AG09309 (cell line): ENCODE measurements at regions not wholly inside any gene's neighbourhood (a gene's known extent, or its start where the extent isn't known, plus 50 kb on each side); places are given as distances from the start of the nearest gene placed in this dataset.
A peak's percentile ranks its signal among the peaks of the same experiment; 100 is the strongest.
"Not testable (repeated sequence)": the region's sequence is repeated elsewhere in the genome, so short reads cannot be mapped to it uniquely, and the experiment has no call there.

ENCODE experiments used
- DNase-seq: peaks from one replicate; pipeline ENCODE4 v3.0.0-alpha.2; 2010; ENCODE audit warnings: low read depth
- H3K4me3 ChIP-seq: 2 replicates; pipeline ENCODE4 v1.5.1; 2011; ENCODE audit warnings: mild to moderate bottlenecking, low read depth, low read length, moderate library complexity; ENCODE audit not compliant: control insufficient read depth
- CTCF ChIP-seq: IDR thresholded peaks from 2 replicates; pipeline ENCODE4 v1.5.1; 2011; ENCODE audit warnings: mild to moderate bottlenecking, low read depth, low read length, inconsistent platforms; ENCODE audit not compliant: insufficient read depth, control insufficient read depth; ENCODE audit errors: missing control alignments

- TF ChIP-seq CTCF, result no peak
- H3K4me3 ChIP-seq, result no peak overlapping the region
- DNase-seq, result no peak
Measured at GRCh38 chr1:114032271-114033215, 53.3 kb downstream of the OLFML3 start.

- TF ChIP-seq CTCF, result peak; percentile 51
- no peak overlapping the region for H3K4me3 ChIP-seq
- DNase-seq, result no peak
Measured at GRCh38 chr1:114033216-114033706, 54.0 kb downstream of the OLFML3 start.

- TF ChIP-seq CTCF, result no peak
- no peak for DNase-seq
- no peak overlapping the region for H3K4me3 ChIP-seq
Measured at GRCh38 chr1:114033961-114034360, 54.7 kb downstream of the OLFML3 start.

- no peak for DNase-seq
- no peak for TF ChIP-seq CTCF
- H3K4me3 ChIP-seq, result no peak overlapping the region
Measured at GRCh38 chr1:114034567-114035303, 55.5 kb downstream of the OLFML3 start.

- TF ChIP-seq CTCF, result no peak
- H3K4me3 ChIP-seq, result no peak overlapping the region
- no peak for DNase-seq
Measured at GRCh38 chr1:114035304-114035700, 56.0 kb downstream of the OLFML3 start.

GRCh38 chr1:114036841-114037630 lies 57.8 kb downstream of the OLFML3 start:
- DNase-seq, H3K4me3 ChIP-seq: not testable (repeated sequence)

- no peak for TF ChIP-seq CTCF
- no peak for DNase-seq
- H3K4me3 ChIP-seq, result no peak overlapping the region
Measured at GRCh38 chr1:114037631-114037890, 58.3 kb downstream of the OLFML3 start.
